ENCODE measurements at regions not wholly inside any gene's neighbourhood (a gene's known extent, or its start where the extent isn't known, plus 50 kb on each side); places are given as distances from the start of the nearest gene placed in this dataset.

DNA sequence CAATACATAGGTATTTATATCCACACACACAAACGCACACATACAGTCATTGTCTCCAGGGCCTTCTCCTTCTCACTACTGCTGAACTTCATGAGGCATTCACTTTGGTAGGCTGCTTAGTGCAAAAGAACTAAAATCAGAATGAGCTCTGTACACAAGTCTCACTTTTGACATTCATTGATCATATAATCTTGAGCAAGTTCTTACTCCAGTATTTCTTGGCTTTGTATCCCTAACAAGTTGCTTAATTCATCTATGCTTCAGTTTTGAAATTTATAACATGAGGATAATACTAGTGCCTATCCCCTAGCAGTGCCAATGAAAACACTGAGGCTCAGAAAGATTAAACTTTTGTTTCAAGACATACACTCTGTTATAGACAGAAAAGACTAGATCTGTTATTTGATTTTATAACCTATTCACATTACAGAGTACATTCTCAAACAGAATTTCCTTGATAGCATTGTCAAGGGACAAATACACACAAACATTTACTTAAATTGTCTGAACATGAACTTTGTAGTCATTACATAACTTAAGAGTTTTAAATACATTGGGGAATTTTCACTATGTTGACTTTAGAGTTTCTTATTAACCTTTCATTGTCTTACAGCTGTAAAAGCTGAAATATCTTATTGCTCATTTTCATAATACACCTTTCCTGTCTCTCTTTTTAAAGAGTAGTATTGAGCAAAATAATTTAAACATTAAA is 55.0 kb upstream of the SI start:
- H3K36me3 ChIP-seq (ENCODE audit: control insufficient read depth in 2 of 2, insufficient read depth in 1 of 2, low read length in 2 of 2) = no peaks in the 10 kb centered on the region
- CTCF ChIA-PET = interaction anchor here (1.0 kb wide), 1 partner anchor 19 kb away, joined by 3 read pairs; no protein-coding TSS in a partner anchor
- no peak overlapping the region for H3K27ac ChIP-seq (ENCODE audit: extremely low read depth, low read depth, low read length)
- H3K4me3 ChIP-seq (ENCODE audit: low read depth, low read length) = no peak overlapping the region
- TF ChIP-seq ZNF621 (tag by site-specific recombination; IDR thresholded peaks at IDR 0.05) = no peak
- TF ChIP-seq, protein P1, sequence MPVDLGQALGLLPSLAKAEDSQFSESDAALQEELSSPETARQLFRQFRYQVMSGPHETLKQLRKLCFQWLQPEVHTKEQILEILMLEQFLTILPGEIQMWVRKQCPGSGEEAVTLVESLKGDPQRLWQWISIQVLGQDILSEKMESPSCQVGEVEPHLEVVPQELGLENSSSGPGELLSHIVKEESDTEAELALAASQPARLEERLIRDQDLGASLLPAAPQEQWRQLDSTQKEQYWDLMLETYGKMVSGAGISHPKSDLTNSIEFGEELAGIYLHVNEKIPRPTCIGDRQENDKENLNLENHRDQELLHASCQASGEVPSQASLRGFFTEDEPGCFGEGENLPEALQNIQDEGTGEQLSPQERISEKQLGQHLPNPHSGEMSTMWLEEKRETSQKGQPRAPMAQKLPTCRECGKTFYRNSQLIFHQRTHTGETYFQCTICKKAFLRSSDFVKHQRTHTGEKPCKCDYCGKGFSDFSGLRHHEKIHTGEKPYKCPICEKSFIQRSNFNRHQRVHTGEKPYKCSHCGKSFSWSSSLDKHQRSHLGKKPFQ (tag by site-specific recombination; IDR thresholded peaks at IDR 0.05) = no peak
- no peak for TF ChIP-seq KLF8 (tag by site-specific recombination; IDR thresholded peaks at IDR 0.05)
- no peak for TF ChIP-seq GLI4 (tag by site-specific recombination; IDR thresholded peaks at IDR 0.05)
- TF ChIP-seq ZSCAN23 (tag by site-specific recombination; IDR thresholded peaks at IDR 0.05) = no peak
- no peak for TF ChIP-seq ZNF48 (tag by site-specific recombination; IDR thresholded peaks at IDR 0.05)
- TF ChIP-seq ZNF169 (tag by site-specific recombination; IDR thresholded peaks at IDR 0.05) = no peak
- TF ChIP-seq KLF17 (tag by site-specific recombination; IDR thresholded peaks at IDR 0.05) = no peak
- no peak for TF ChIP-seq ZNF404 (tag by site-specific recombination; IDR thresholded peaks at IDR 0.05)
- no peak for TF ChIP-seq ZNF423 (tag by site-specific recombination; IDR thresholded peaks at IDR 0.05)
- TF ChIP-seq, protein P2, sequence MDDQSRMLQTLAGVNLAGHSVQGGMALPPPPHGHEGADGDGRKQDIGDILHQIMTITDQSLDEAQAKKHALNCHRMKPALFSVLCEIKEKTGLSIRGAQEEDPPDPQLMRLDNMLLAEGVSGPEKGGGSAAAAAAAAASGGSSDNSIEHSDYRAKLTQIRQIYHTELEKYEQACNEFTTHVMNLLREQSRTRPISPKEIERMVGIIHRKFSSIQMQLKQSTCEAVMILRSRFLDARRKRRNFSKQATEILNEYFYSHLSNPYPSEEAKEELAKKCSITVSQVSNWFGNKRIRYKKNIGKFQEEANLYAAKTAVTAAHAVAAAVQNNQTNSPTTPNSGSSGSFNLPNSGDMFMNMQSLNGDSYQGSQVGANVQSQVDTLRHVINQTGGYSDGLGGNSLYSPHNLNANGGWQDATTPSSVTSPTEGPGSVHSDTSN (CRISPR knock-in tag; IDR thresholded peaks at IDR 0.05) = no peak
- TF ChIP-seq, protein P3, sequence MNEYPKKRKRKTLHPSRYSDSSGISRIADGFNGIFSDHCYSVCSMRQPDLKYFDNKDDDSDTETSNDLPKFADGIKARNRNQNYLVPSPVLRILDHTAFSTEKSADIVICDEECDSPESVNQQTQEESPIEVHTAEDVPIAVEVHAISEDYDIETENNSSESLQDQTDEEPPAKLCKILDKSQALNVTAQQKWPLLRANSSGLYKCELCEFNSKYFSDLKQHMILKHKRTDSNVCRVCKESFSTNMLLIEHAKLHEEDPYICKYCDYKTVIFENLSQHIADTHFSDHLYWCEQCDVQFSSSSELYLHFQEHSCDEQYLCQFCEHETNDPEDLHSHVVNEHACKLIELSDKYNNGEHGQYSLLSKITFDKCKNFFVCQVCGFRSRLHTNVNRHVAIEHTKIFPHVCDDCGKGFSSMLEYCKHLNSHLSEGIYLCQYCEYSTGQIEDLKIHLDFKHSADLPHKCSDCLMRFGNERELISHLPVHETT (tag by site-specific recombination; IDR thresholded peaks at IDR 0.05) = no peak
- no peak for TF ChIP-seq ZNF2 (tag by site-specific recombination; IDR thresholded peaks at IDR 0.05)
- TF ChIP-seq PRDM6 (tag by site-specific recombination; IDR thresholded peaks at IDR 0.05) = no peak
- TF ChIP-seq ZFP37 (tag by site-specific recombination; IDR thresholded peaks at IDR 0.05) = no peak
- no peak for TF ChIP-seq ZNF133 (tag by site-specific recombination; IDR thresholded peaks at IDR 0.05)
- no peak for TF ChIP-seq ZNF391 (tag by site-specific recombination; IDR thresholded peaks at IDR 0.05; ENCODE audit: borderline replicate concordance, low read depth)
- TF ChIP-seq ZNF629 (tag by site-specific recombination; IDR thresholded peaks at IDR 0.05) = no peak
- no peak for TF ChIP-seq BCL6B (tag by site-specific recombination; IDR thresholded peaks at IDR 0.05)
- TF ChIP-seq IKZF3 (tag by site-specific recombination; IDR thresholded peaks at IDR 0.05) = no peak
- no peaks in the 10 kb centered on the region for H3K4me1 ChIP-seq (ENCODE audit: control insufficient read depth, insufficient read depth, low read length)
- POLR2A ChIA-PET = no interaction called here
- no peaks in the 10 kb centered on the region for H3K9me3 ChIP-seq (ENCODE audit: control insufficient read depth, insufficient read depth, low read depth, low read length)

Measured in HEK293 (cell line).